OCI-M2 (cell line): ENCODE measurements at regions not wholly inside any gene's neighbourhood (a gene's known extent, or its start where the extent isn't known, plus 50 kb on each side); places are given as distances from the start of the nearest gene placed in this dataset.

Experiments used
- DNase-seq: peaks from one replicate; lab custom pipeline; 2025; ENCODE audit not compliant: unreplicated experiment; lab: John Stamatoyannopoulos, UW

DNA sequence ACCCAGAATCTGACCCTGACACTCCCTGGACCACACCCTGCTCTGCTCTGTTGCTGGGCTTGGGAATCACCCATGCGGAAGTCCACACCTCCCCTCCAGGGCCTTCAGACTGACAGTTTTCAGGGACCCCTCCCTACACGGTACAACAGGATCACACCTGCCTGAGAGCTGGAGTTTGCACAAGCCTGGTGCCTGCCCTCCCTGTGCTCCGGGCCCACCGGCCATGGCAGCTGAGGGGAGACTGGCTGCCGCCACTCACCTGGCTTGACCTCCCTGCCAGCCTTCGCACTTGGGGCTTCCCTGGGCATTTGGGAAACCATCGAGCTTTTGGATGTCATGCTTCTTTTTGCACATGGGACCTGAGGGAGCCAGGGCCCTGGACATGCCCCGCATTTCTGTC is 95.9 kb upstream of the ANKRD34C start:
- no peak for DNase-seq

DNA sequence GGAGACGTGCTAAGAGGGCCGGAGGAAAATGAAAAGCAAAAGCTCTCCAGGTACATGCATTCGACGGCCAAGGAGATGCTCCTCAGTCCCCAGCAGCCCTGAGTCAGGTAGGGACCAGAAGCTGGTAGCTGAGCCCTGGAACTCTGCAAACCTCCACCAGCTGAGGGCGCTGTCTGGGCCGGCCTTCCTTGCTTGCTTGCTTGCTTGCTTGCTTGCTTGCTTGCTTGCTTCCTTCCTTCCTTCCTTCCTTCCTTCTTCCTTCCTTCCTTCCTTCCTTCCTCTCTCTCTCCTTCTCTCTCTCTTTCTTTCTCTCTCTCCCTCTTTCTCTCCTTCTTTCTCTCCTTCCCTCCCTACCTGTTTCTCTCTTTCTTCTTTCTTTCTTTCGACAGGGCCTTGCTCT is 94.6 kb upstream of the RASGRF1 start:
- DNase-seq, result no peak

DNA sequence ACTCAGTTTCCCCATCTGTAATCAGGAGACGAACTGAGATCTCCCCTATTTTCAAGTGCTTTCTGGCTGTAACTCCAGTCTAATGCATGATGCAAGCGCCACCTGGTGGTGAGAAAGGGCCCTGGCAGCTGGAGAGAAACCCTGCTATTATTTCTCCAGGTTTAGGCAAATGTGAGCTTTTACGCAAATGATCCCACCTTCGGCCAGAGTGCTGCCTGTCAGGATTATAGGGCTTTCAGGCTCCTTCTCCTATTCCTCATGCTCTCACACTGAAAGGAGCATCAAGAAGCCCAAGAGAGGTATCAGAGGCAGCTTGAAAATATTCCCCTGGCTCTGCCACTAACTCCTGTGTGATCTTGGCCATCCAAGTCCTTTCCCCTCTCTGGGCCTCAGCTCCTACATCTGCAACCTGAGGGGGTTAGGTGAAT is 93.9 kb upstream of the RASGRF1 start:
- DNase-seq, result peak; percentile 6

DNA sequence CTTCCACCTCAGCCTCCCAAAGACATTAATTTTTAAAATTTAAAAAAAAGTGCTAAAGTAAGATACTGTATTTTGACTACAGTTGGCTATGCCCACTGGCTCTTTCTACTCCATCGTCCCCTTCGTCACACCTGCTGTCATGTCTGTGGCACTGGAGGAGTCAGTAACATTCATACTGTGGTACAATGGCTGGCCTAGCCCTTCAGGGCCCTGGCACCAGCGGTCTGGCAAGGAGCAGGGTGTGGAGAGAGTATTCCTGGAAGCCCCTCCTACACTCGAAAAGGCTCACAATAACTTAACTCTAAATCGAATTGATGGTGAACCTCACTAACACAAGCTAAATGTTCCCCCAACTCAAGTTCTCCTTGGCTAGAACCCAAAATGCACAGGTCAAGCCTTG is 89.7 kb upstream of the RASGRF1 start:
- no peak for DNase-seq

DNA sequence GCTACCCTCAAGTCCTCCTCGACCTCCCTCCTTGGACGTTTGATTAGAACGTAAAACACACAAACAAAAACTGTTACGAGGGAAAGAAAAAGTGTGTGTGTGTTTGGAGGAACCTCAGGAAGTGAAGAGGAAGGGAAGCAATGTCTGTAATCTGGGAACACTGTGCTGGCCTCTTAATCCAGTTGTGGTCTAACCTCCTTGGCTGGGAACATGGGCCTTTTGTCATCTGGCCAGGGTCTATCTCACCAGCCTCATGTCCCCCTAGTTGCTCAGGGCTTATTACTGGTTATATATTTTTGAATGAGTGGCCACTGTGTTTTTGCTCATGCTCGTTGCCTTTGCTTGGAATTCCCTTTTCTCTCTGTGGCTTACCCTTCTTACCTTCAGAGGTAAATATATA is 89.0 kb upstream of the RASGRF1 start:
- no peak for DNase-seq

DNA sequence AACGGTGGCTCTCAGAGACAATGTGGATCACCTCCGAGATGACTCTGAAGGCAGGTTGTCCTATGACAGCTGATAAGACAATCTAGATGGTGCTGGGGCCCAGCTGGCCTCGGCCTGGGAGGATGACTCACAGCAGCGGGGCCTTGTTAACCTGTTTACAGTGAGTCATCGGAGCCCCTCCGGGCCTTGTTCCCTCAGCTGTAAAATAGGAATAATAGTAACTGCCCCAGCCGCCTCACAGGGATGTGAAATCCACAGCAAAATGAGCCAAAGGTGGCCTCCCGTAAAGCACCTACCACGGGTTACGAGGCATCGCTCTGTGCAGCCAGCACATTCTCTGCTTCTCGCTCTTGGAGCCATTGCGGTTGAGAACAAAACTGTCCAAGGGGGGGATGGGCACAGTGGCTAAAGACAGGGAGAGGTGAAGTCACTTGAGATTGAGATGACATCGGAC is 88.6 kb upstream of the RASGRF1 start:
- no peak for DNase-seq

DNA sequence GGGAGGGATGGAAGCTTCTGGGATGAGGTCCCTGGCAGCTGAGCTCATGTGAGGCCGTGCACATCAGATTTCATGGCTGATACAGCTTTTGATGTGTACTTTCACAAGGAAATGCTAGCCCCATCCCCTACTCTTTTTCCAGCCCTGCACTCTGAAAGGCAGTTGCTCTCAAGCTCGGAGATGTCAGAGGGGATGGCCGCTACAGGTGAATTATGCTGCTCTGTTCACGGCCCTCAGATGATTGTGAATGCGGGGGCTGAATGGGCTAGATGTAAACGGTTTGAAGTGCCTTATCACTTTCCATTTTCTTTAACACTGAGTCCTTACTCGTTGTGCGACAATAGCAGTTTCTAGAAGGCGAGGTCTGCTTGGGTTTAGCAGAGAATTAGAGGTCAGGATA is 88.0 kb upstream of the RASGRF1 start:
- no peak for DNase-seq

DNA sequence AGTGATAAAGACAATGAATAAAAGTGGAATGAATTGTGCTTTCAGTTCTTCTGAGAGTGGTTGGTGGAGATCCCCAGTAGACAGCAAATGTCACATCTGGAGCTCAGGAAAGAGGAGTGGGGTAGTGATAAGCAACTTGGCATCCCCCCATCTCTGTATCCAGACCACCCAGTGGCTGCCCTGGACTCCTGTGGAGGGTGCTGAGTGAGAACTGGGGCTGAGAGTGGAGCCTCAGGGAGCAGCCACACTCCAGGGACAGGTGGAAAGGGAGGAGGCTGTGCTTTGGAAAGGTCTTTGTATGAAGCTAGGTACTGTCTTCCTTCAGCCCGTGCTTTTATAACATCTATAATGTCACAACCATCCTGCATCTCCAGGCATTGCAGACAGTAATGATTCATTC is 85.6 kb upstream of the RASGRF1 start:
- DNase-seq, result no peak

DNA sequence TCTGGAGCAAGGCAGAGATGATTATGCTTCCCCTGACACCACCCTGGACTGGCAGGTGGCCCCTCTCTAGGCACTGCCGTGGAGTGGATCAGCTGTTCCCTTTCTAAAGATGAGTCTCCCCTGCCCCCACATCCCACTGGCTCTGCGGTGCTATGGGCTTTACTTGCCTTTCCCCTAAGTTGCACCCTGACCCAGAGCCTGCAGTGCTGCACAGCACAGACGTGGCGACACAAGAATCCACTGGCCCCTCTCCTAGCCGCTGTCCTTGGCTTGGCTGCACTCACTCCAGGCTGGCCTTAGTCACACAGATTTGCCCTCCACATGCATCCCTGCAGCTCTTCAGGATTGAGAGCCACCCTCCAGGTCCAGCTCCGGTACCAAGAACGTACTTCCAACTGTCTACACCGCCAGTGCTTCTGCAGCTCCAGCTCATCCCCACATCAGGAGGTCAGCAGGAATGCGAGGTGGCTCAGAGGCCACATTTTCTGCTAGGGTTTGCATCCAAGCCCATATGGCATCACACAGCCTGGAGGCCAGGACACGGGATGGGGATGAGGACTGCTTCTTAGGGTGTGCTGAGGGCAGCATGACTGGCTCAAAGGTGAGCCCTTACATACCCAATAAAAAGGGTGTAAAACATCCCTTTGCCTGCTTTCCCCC is 82.4 kb upstream of the RASGRF1 start:
- DNase-seq, result no peak

DNA sequence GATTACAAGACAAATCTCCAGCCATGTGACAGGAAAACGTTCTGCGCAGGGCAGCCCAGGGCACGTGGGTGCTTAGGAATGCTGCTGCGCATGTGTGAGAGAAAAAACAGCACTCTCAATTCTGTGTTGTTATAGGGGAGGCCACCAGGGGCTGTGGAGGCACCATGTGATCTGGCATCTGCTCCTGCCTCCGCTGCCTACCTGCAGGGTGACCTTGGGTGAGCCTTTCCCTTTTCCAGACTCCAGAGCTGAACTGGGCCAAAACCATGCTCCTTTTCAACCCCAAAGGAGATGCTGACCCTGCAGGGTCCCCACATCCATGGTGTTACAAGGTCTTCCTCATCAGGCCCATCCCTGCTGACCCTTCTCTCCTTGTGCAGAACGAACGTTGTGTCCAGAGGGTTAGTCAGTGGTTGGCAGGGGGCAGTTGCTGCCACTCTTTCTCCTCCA is 81.5 kb upstream of the RASGRF1 start:
- DNase-seq, result no peak

DNA sequence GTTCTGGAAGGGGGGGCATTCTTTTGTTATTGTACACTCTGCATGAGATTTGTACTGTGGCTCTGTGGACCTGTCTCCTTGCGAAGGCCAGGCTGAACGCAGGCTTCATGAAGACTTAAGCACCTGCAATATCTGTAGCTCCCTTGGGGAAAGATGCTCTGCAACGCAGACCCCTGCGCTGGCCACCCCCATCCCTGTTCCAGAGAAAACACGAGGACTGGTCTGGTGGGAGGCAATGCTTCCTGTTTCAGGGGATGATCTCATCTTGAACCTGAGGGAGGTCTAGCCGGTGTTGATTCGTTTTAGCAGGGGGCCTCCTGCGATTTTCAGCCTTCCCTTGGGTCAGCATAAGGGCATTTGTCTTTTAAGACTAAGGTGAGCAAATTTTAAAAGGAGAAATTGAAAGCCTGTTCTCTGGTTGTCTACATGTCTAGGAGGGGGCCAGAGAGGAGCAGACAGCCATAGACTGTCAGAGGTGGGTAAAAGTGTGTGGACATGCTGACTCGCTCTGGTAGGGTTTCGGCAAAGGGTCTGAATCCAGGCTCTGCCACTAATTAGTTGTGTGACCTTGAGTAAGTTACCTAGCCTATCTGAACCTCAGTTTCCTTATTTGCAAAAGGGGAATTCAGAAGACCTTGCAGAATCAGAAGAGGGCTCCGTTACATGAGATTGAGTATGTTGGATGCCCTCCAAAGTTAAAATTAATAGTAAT is 80.9 kb upstream of the RASGRF1 start:
- DNase-seq, result no peak

DNA sequence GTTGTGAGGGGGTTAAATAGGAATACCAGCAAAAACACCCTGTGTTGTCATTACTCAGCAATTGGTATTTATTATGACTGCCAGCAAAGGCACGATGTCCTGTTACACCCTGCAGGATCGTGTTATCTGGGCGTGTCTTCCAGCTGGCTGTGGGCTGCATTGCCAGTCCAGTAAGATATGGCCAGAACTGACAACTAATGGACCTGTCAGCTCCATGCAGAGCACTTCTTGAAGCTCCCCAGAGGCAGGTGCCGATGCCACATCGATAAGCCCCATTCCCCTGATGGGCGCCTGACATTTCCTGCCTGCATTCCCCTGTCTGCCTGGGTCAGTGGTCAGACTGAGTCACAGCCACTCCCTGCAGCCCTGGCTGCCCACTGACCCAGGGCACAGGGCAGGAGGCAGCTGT is 79.7 kb upstream of the RASGRF1 start:
- DNase-seq, result no peak

DNA sequence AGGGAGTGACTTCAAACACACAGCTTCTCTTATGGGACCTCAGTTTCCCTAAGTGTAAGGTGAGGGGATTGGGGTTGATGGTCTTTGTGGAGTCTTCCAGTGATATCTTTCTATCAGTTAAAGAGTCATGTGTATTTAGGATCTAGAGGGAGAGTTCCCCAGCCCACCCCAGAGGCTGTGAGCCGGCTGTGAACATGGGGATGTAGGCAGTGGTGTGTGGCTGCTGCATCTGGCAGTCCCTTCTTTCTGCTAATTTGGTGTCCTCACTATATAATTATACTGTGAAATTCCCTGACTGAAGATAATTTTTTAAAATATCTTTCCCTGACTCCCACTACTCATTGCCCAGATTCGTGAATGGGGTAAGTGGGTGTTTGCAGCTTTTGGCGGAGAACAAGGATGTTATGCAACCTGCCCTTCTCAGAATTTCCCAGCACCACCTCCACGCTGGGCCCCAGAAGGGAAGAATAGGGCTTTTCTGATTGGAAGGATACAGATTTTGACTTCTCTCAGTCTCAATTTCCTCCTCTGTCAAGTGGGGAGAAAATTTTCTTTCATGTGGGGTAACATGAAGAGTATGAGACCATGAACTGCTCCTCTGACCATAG is 79.0 kb upstream of the RASGRF1 start:
- DNase-seq, result no peak

DNA sequence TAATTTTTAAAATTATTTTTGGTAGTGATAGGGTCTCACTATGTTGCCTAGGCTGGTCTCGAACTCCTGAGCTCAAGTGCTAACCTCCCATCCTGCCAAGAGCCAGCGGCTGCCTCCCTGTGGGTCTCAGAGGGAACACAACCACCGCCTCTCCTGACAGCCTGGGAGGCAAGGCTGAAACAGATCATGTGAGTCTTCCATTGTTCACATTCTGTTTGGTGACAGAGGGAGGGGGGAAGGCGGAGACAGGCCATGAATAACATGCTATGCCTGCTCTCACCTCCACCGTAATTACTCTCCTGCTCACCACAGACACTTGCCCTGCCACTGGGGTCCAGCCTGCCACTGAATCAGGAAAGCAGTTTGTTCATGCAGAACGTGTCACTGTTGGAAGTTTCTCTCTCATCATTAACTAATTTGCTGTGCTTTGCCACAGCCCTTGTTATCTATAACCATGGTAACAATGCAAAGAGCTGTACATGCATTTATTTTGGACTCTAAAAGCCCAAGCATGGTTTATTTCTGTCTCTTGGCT is 78.4 kb upstream of the RASGRF1 start:
- DNase-seq, result no peak

DNA sequence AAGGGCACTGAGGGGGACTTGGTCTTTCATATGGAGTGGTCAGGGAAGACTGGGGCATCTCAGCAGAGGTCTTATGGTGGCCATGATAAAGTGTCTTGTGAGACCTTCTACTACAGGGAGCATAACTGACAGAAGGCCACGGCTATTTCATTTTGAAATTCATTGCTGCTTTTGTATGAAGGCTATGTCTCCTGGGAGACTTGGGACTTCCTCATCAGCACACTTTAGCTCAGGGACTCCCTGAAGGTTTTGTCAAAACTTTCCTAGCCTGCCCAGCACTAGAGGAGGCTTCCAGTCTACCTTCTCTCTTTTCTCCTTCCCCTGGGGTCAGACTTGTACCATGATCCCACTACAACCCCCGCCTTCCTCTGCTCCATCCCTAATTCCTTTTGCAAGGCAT is 77.2 kb upstream of the RASGRF1 start:
- no peak for DNase-seq

DNA sequence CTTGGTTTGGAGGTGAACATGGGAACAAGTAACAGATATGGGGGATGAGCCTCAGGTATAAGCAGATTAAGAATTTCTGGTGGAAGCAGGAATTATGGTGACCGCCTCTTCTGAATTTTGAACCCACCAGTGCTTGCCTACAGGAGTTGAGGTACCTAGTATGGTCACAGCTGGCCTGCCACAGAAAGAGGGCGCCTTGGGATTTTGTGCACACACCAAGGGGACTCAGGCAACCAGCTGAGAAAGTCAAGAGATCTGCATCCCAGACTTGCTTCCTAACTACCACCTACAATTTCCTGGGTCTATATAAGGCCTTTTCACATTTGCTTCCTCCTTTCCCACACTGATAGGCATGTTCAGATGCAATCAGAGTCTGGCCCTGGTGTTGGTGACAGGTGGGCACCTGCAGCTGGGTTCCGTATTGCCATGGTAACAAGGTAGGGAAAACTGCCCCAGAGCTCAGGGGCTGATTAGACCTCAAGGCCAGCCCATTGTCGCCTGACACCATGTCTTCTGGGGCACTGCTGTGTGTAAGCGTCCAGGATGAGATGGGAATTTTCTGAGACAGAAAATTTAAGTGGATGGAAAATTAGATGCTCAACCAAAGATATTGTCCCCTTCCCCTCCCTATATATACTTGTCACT is 75.9 kb upstream of the RASGRF1 start:
- DNase-seq, result no peak

DNA sequence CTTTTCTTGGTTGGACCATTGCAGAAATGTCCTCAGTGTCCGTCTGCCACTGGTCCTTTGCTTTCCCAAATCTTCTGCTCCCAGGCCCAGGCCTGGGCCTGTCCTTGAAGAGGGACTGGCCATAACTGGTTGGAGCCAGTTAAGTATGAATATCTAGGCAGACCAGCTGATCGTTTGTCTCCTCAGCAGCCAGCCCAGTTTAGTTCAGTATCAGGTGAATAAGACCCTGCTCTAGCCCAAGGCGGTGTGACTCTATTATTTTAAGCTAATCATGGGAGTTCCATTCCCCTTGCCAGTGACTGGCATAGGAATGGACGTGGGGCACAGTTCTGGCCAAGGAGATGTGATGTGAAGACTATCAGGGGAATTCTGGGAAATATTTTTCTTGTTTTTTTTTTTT is 73.9 kb upstream of the RASGRF1 start:
- DNase-seq, result no peak

DNA sequence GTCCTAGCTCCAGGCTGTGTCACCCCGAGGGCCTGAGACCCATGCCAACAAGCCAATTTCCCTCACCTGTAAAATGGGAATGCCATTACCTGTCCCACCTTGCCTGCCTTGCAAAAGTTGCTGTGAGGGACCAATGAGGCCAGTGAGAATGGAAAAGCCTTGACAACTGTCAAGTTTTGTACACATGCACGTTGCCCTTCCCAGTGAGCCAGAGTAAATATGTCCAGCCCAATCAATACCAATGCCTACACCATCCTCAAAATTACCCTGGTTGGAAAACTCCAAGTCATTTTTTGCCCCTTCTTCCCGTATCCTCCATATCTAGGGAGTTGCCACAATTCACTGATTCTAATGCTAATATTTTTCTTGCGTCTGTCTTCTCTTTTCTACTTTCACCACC is 73.5 kb upstream of the RASGRF1 start:
- no peak for DNase-seq

DNA sequence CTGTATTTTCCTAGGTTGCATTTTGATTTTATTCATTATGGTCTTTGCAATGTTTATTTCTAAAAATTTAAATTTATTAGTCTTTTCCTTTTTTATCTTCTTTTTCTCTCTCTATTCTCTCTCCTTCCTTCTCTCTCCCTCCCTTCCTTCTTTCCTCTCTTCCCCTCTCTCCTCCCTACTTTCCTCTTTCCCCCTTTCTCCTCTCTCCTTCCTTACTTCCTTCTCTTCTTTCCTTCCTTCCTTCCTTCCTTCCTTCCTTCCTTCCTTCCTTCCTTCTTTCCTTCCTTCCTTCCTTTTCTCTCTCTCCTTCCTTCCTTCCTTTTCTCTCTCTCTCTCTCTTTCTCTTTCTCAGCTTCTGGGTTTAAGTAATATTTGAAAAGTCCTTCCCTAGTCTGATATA is 72.8 kb upstream of the RASGRF1 start:
- no peak for DNase-seq

DNA sequence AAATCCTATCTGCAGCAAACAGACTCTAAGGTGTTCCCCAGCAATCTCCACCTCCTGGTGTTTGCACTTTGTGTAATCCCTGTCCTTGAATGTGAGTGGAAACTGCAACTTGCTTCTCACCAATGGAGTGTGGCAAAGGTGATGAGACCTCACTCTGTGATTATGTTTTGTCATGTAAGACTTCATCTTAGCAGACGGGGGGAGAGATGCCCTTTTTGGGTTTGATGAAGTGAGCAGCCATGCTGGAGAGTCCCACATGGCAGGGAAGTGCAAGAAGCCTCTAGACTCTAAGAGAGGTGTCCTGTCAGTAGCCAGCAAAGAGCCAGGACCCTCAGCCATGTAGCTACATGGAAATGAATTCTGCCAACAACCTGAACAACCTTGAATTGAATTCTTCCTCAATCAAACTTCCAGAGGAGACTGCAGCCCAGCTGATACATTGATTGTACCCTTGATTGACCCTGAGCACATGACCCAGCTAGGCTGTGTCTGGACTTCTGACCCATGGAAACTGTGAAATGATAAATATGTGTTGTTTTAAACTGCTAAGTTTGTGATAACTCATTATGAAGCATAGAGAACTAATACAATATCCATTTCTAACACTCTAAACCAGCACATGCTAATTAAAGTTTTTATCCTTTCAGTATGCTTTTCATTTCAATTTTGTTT is 71.4 kb upstream of the RASGRF1 start:
- no peak for DNase-seq

DNA sequence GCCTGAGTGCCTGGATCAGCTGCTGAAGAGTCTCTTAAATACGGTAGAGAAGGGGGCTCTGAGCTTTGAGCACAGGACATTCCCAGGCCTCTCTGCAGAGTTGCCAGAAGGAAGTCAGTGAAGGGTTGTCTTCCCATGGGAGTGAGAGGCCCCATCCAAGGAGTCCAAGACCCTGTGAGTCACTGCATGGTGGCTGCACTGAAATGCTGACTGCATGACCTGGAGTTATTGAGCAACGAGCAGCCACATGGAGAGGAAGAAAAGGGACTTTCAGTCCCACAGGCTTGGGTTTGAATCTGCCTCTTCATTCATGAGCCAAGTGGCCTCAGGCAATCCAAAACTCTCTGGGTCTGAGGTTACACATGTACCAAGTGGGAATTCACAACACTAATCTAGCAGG is 69.6 kb upstream of the RASGRF1 start:
- no peak for DNase-seq
